ENCODE measurements at regions not wholly inside any gene's neighbourhood (a gene's known extent, or its start where the extent isn't known, plus 50 kb on each side); places are given as distances from the start of the nearest gene placed in this dataset.

- ChIA-PET POLR2A (interaction anchor here (0.7 to 0.9 kb wide), 2 partner anchors 160 to 1511 kb away, joined by 3 read pairs; no protein-coding TSS in a partner anchor), CTCF (interaction anchor here (0.5 to 4.6 kb wide), 10 partner anchors 75 to 264 kb away, joined by 3 to 83 read pairs (median 8); no protein-coding TSS in a partner anchor)
- DNase-seq (ENCODE audit: unreplicated experiment): no peak
- intact Hi-C loops (cut with micrococcal nuclease): no loop called here
- Mint-ChIP-seq H3K27ac (ENCODE audit: low read depth, unreplicated experiment) (no peak overlapping the region), H3K27me3 (ENCODE audit: insufficient read depth, unreplicated experiment) (no peaks in the 10 kb centered on the region), H3K36me3 (ENCODE audit: insufficient read depth, unreplicated experiment) (no peaks in the 10 kb centered on the region), H3K4me3 (ENCODE audit: unreplicated experiment) (no peak overlapping the region), H3K4me1 (ENCODE audit: insufficient read depth, unreplicated experiment) (no peaks in the 10 kb centered on the region), H3K9me3 (ENCODE audit: unreplicated experiment) (no peaks in the 10 kb centered on the region)
- TF ChIP-seq CTCF (IDR thresholded peaks at IDR 0.05; ENCODE audit: unreplicated experiment): no peak
- no TSS peak for BruUV-seq (replicated peaks)
Observed at GRCh38 chr5:135724617-135725016, 109.8 kb upstream of the SLC25A48 start.

- no peak overlapping the region for H3K4me3 Mint-ChIP-seq (ENCODE audit: unreplicated experiment)
- ChIA-PET POLR2A (interaction anchor here (0.6 kb wide), 1 partner anchor 73 kb away, joined by 3 read pairs; no protein-coding TSS in a partner anchor), CTCF (interaction anchor here (0.7 to 4.6 kb wide), 9 partner anchors 14 to 257 kb away, joined by 3 to 83 read pairs (median 4); no protein-coding TSS in a partner anchor)
- peaks cover 5% of the 10 kb centered on the region for H3K4me1 Mint-ChIP-seq (ENCODE audit: insufficient read depth, unreplicated experiment)
- intact Hi-C loops (cut with micrococcal nuclease): no loop called here
- no peaks in the 10 kb centered on the region for H3K9me3 Mint-ChIP-seq (ENCODE audit: unreplicated experiment)
- no peaks in the 10 kb centered on the region for H3K27me3 Mint-ChIP-seq (ENCODE audit: insufficient read depth, unreplicated experiment)
- no peaks in the 10 kb centered on the region for H3K36me3 Mint-ChIP-seq (ENCODE audit: insufficient read depth, unreplicated experiment)
- TF ChIP-seq CTCF (IDR thresholded peaks at IDR 0.05; ENCODE audit: unreplicated experiment): no peak
- DNase-seq (ENCODE audit: unreplicated experiment): no peak
- H3K27ac Mint-ChIP-seq (ENCODE audit: low read depth, unreplicated experiment): no peak overlapping the region
- no TSS peak for BruUV-seq (replicated peaks)
Observed at GRCh38 chr5:135723491-135723890, 111.0 kb upstream of the SLC25A48 start.

GRCh38 chr5:135721548-135722090 lies 112.8 kb upstream of the SLC25A48 start:
- H3K27ac Mint-ChIP-seq (ENCODE audit: low read depth, unreplicated experiment): peak overlapping the region; percentile 44
- DNase-seq (ENCODE audit: unreplicated experiment): no peak
- no peak overlapping the region for H3K4me3 Mint-ChIP-seq (ENCODE audit: unreplicated experiment)
- H3K27me3 Mint-ChIP-seq (ENCODE audit: insufficient read depth, unreplicated experiment): no peaks in the 10 kb centered on the region
- intact Hi-C loops (cut with micrococcal nuclease): no loop called here
- no peak for TF ChIP-seq CTCF (IDR thresholded peaks at IDR 0.05; ENCODE audit: unreplicated experiment)
- POLR2A ChIA-PET: no interaction called here
- H3K36me3 Mint-ChIP-seq (ENCODE audit: insufficient read depth, unreplicated experiment): no peaks in the 10 kb centered on the region
- BruUV-seq (replicated peaks): no TSS peak
- CTCF ChIA-PET: interaction anchor here (0.8 to 1.1 kb wide), 3 partner anchors 8 to 156 kb away, joined by 4 to 7 read pairs (median 4); no protein-coding TSS in a partner anchor
- H3K4me1 Mint-ChIP-seq (ENCODE audit: insufficient read depth, unreplicated experiment): peaks cover 7% of the 10 kb centered on the region
- H3K9me3 Mint-ChIP-seq (ENCODE audit: unreplicated experiment): no peaks in the 10 kb centered on the region

- no peaks in the 10 kb centered on the region for H3K27me3 Mint-ChIP-seq (ENCODE audit: insufficient read depth, unreplicated experiment)
- no peaks in the 10 kb centered on the region for H3K9me3 Mint-ChIP-seq (ENCODE audit: unreplicated experiment)
- BruUV-seq (replicated peaks): no TSS peak
- H3K4me1 Mint-ChIP-seq (ENCODE audit: insufficient read depth, unreplicated experiment): peaks cover 7% of the 10 kb centered on the region
- H3K36me3 Mint-ChIP-seq (ENCODE audit: insufficient read depth, unreplicated experiment): no peaks in the 10 kb centered on the region
- TF ChIP-seq CTCF (IDR thresholded peaks at IDR 0.05; ENCODE audit: unreplicated experiment): no peak
- ChIA-PET POLR2A (no interaction called here), CTCF (interaction anchor here (0.7 to 1.3 kb wide), 6 partner anchors 9 to 154 kb away, joined by 3 to 10 read pairs (median 4); no protein-coding TSS in a partner anchor)
- H3K27ac Mint-ChIP-seq (ENCODE audit: low read depth, unreplicated experiment): no peak overlapping the region
- no peak overlapping the region for H3K4me3 Mint-ChIP-seq (ENCODE audit: unreplicated experiment)
- intact Hi-C loops (cut with micrococcal nuclease): no loop called here
- no peak for DNase-seq (ENCODE audit: unreplicated experiment)
Observed at GRCh38 chr5:135720191-135720590, 114.3 kb upstream of the SLC25A48 start.
